NCI-H2227 (cell line): ENCODE measurements at regions not wholly inside any gene's neighbourhood (a gene's known extent, or its start where the extent isn't known, plus 50 kb on each side); places are given as distances from the start of the nearest gene placed in this dataset.

Source experiments
- DNase-seq: peaks from one replicate; lab custom pipeline; 2025; ENCODE audit not compliant: unreplicated experiment; lab: John Stamatoyannopoulos, UW

- DNase-seq, result no peak
Observed at GRCh38 chr2:70036290-70036689, 51.0 kb upstream of the PCBP1 start.

GRCh38 chr2:70035344-70035844, 51.9 kb upstream of the PCBP1 start:
- no peak for DNase-seq

GRCh38 chr2:70030724-70031420, 56.4 kb upstream of the PCBP1 start:
- no peak for DNase-seq

GRCh38 chr2:70029814-70030409, 57.4 kb upstream of the PCBP1 start:
- peak; percentile 50 for DNase-seq

GRCh38 chr2:70024284-70024683, 62.9 kb upstream of the ASPRV1 start:
- no peak for DNase-seq

GRCh38 chr2:70019096-70019495, 57.7 kb upstream of the ASPRV1 start:
- DNase-seq, result no peak

- no peak for DNase-seq
Observed at GRCh38 chr2:70017962-70018361, 56.5 kb upstream of the ASPRV1 start.

GRCh38 chr2:70014959-70015358, 53.5 kb upstream of the ASPRV1 start:
- DNase-seq, result no peak

- DNase-seq, result no peak
Observed at GRCh38 chr2:70012887-70013286, 51.5 kb upstream of the ASPRV1 start.

GRCh38 chr2:70011786-70012185, 50.4 kb upstream of the ASPRV1 start:
- DNase-seq, result no peak

- no peak for DNase-seq
Observed at GRCh38 chr2:70011335-70011734, 49.9 kb upstream of the ASPRV1 start.
